ENCODE measurements at regions not wholly inside any gene's neighbourhood (a gene's known extent, or its start where the extent isn't known, plus 50 kb on each side); places are given as distances from the start of the nearest gene placed in this dataset.

DNA sequence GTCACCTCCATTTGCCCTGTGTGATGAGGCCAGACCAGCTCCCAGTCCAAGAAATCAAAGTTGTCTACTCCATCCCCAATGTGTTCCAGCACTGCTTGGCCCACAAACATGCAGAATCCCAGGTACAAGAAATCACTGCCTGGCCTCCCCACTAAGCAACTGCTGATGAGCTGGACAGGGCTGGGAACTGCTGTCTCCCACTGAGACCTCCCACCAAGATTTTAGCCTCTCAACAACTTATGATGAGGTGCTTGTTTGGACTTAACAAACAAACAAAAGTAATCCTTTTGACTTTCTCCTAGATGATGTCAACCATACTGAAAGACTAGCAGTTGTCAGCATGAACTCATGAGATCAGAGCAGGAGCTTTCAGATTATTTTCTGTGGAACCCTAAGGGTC lies 260.1 kb upstream of the UBE2E2 start:
- H3K4me3 Mint-ChIP-seq: no peak overlapping the region

More for the DNA sequence above, 260.1 kb upstream of the UBE2E2 start:
- Histone ChIP-seq H3K23ac (ENCODE audit: insufficient read length, low read depth, low read length) (no peak overlapping the region), H3K14ac (ENCODE audit: insufficient read depth, low read length) (no peak overlapping the region), H4K5ac (ENCODE audit: insufficient read length, low read depth, low read length) (no peak overlapping the region), H4K91ac (ENCODE audit: insufficient read length, low read depth, low read length) (no peak overlapping the region), H3K9ac (ENCODE audit: extremely low read depth, insufficient read length, low read length) (no peak overlapping the region), H4K20me1 (ENCODE audit: control insufficient read depth, insufficient read depth, insufficient read length) (no peaks in the 10 kb centered on the region), H3T11ph (ENCODE audit: low read length) (no peak overlapping the region), H3K23me2 (ENCODE audit: insufficient read length, low read depth, low read length, poor library complexity, severe bottlenecking) (no peaks in the 10 kb centered on the region), H3K79me1 (ENCODE audit: insufficient read depth, low read depth, low read length, poor library complexity, severe bottlenecking) (no peaks in the 10 kb centered on the region), H3K4me2 (ENCODE audit: insufficient read depth, insufficient read length, low read length) (no peak overlapping the region), H3K27ac (ENCODE audit: insufficient read length, low read depth, low read length) (no peak overlapping the region), H3K4ac (ENCODE audit: low read depth, low read length) (no peak overlapping the region), H2AFZ (ENCODE audit: low read length) (no peak overlapping the region), H3K79me2 (ENCODE audit: insufficient read depth, low read length) (no peaks in the 10 kb centered on the region), H2BK15ac (ENCODE audit: low read depth, low read length) (no peak overlapping the region), H2BK12ac (ENCODE audit: insufficient read length, low read depth, low read length) (no peak overlapping the region), H2AK5ac (ENCODE audit: insufficient read length, low read length) (no peak overlapping the region), H2BK5ac (ENCODE audit: insufficient read length, low read length) (no peak overlapping the region), H3K18ac (ENCODE audit: insufficient read length, low read depth, low read length) (no peak overlapping the region), H2BK120ac (ENCODE audit: low read depth, low read length, poor library complexity, severe bottlenecking) (no peak overlapping the region), H3K4me1 (ENCODE audit: insufficient read depth, low read length) (no peaks in the 10 kb centered on the region), H2BK20ac (ENCODE audit: low read depth, low read length, poor library complexity, severe bottlenecking) (no peak overlapping the region), H3K27me3 (ENCODE audit: insufficient read depth, low read length) (no peaks in the 10 kb centered on the region), H3K9me3 (ENCODE audit: control insufficient read depth, low read depth, low read length) (no peaks in the 10 kb centered on the region), H4K8ac (replicated peaks; ENCODE audit: insufficient read length, low read depth, low read length) (no peak overlapping the region), H3K56ac (ENCODE audit: insufficient read length, low read depth, low read length) (no peak overlapping the region)
- H3K9me3 Mint-ChIP-seq: no peaks in the 10 kb centered on the region; a peak in 1 of 5 replicates
- no peaks in the 10 kb centered on the region for H3K27me3 Mint-ChIP-seq (ENCODE audit: low read depth)
- H3K4me1 Mint-ChIP-seq: no peaks in the 10 kb centered on the region
- TF ChIP-seq CTCF (conservative IDR thresholded peaks at IDR 0.05): no peak
- no peak for DNase-seq
- peak overlapping the region in 1 of 3 experiments; percentile 16; a peak in 1 of 7 replicates for H3K27ac Mint-ChIP-seq
- no peaks in the 10 kb centered on the region for H3K36me3 Mint-ChIP-seq (ENCODE audit: insufficient read depth in 1 of 3, low read depth in 3 of 3)
